Endodermal cell (in vitro differentiated cells): ENCODE measurements at regions not wholly inside any gene's neighbourhood (a gene's known extent, or its start where the extent isn't known, plus 50 kb on each side); places are given as distances from the start of the nearest gene placed in this dataset.
"Not testable (repeated sequence)": the region's sequence is repeated elsewhere in the genome, so short reads cannot be mapped to it uniquely, and the experiment has no call there.

Experiments
- DNase-seq: peaks from one replicate; pipeline ENCODE4 v3.0.0-alpha.2; 2017
- H3K27ac ChIP-seq: 2 replicates; pipeline ENCODE4 v1.5.1; 2013; ENCODE audit warnings: mild to moderate bottlenecking, low read depth, low read length, moderate library complexity
- H3K27me3 ChIP-seq: 2 replicates; pipeline ENCODE4 v1.6.1; 2013; ENCODE audit warnings: mild to moderate bottlenecking, low read length, moderate library complexity; ENCODE audit not compliant: insufficient read depth, control insufficient read depth, poor library complexity, severe bottlenecking
- H3K36me3 ChIP-seq: 2 replicates; pipeline ENCODE4 v1.7.0; 2013; ENCODE audit warnings: mild to moderate bottlenecking, low read length, moderate library complexity; ENCODE audit not compliant: control insufficient read depth, insufficient read depth
- H3K4me1 ChIP-seq: one replicate; pipeline ENCODE4 v1.7.0; 2013; ENCODE audit warnings: low read length; ENCODE audit not compliant: control insufficient read depth, insufficient read depth
- H3K4me3 ChIP-seq: 2 replicates; pipeline ENCODE4 v1.5.1; 2013; ENCODE audit warnings: mild to moderate bottlenecking, low read length, moderate library complexity
- H3K9ac ChIP-seq: 2 replicates; pipeline ENCODE4 v1.6.1; 2013; ENCODE audit warnings: mild to moderate bottlenecking, low read length, moderate library complexity; ENCODE audit not compliant: poor library complexity, severe bottlenecking; ENCODE audit errors: extremely low read depth
- H3K9me3 ChIP-seq: 2 replicates; pipeline ENCODE4 v1.6.1; 2013; ENCODE audit warnings: mild to moderate bottlenecking, low read length, moderate library complexity; ENCODE audit not compliant: control insufficient read depth
- H3K27ac Mint-ChIP-seq: 2 replicates; pipeline ENCODE4 v1.8.0; 2020; ENCODE audit warnings: mixed read lengths
- H3K27me3 Mint-ChIP-seq: 2 replicates; pipeline ENCODE4 v1.8.0; 2021; ENCODE audit warnings: mild to moderate bottlenecking, mixed read lengths; ENCODE audit not compliant: insufficient read depth
- H3K36me3 Mint-ChIP-seq: 2 replicates; pipeline ENCODE4 v1.8.0; 2020; ENCODE audit warnings: low read depth, mixed read lengths
- H3K4me1 Mint-ChIP-seq: 2 replicates; pipeline ENCODE4 v1.8.0; 2020; ENCODE audit warnings: mixed read lengths
- H3K4me3 Mint-ChIP-seq: 2 replicates; pipeline ENCODE4 v1.8.0; 2020; ENCODE audit warnings: mild to moderate bottlenecking, moderate library complexity, mixed read lengths
- H3K9me3 Mint-ChIP-seq: 2 replicates; pipeline ENCODE4 v1.8.0; 2020; ENCODE audit warnings: mild to moderate bottlenecking, mixed read lengths
- WGBS, 2 experiments: methylation state at CpG; one replicate each; pipeline versions ENCODE4 v1.1.5 to v1.1.7; 2013; ENCODE audit warnings: missing lambda C conversion rate in 2 of 2, mixed read lengths in 1 of 2; ENCODE audit not compliant: insufficient coverage in 1 of 2, insufficient read length in 1 of 2; 5-methylcytosine and 5-hydroxymethylcytosine counted together
- TF ChIP-seq, protein P1 (sequence below): fragments of 200-600 bp; sonication (generic); conservative IDR thresholded peaks from 2 replicates; pipeline ENCODE4 v1.5.0; 2021; ENCODE audit warnings: antibody characterized with exemption, mild to moderate bottlenecking

DNA sequence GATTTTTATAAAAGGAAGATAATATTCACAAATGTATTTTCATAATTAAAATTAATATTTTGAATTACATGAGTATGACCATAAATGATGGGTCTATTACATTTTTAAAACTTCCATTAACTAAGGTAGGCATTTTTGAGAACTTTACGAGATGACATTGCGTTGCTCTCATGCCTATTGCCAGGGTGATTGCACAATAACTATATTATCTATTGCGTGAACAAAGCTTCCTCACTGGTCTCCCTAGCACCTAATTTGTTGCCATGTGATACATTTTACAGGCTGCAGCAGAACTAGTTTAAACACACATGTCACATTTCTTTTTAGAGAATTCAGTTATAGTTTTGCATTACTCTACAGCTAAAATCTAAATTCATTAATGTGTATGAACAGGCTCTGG lies 289.7 kb upstream of the GRID2 start:
- Histone ChIP-seq H3K4me1 (no peaks in the 10 kb centered on the region), H3K9ac (no peak overlapping the region), H3K27ac (no peak overlapping the region), H3K36me3 (no peaks in the 10 kb centered on the region), H3K9me3 (peaks cover 16% of the 10 kb centered on the region), H3K27me3 (no peaks in the 10 kb centered on the region), H3K4me3 (peak overlapping the region; percentile 36)
- Mint-ChIP-seq H3K27ac (no peak overlapping the region), H3K36me3 (peaks cover 6% of the 10 kb centered on the region), H3K9me3 (peaks cover 15% of the 10 kb centered on the region), H3K4me1 (peaks cover 25% of the 10 kb centered on the region), H3K27me3 (peaks cover 69% of the 10 kb centered on the region), H3K4me3 (no peak overlapping the region)
- TF ChIP-seq, protein P1, sequence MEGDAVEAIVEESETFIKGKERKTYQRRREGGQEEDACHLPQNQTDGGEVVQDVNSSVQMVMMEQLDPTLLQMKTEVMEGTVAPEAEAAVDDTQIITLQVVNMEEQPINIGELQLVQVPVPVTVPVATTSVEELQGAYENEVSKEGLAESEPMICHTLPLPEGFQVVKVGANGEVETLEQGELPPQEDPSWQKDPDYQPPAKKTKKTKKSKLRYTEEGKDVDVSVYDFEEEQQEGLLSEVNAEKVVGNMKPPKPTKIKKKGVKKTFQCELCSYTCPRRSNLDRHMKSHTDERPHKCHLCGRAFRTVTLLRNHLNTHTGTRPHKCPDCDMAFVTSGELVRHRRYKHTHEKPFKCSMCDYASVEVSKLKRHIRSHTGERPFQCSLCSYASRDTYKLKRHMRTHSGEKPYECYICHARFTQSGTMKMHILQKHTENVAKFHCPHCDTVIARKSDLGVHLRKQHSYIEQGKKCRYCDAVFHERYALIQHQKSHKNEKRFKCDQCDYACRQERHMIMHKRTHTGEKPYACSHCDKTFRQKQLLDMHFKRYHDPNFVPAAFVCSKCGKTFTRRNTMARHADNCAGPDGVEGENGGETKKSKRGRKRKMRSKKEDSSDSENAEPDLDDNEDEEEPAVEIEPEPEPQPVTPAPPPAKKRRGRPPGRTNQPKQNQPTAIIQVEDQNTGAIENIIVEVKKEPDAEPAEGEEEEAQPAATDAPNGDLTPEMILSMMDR: no peak
- DNase-seq: no peak
- WGBS, 2 experiments: 76 to 94% methylated on average over 2 to 3 of the region's 3 CpGs

DNA sequence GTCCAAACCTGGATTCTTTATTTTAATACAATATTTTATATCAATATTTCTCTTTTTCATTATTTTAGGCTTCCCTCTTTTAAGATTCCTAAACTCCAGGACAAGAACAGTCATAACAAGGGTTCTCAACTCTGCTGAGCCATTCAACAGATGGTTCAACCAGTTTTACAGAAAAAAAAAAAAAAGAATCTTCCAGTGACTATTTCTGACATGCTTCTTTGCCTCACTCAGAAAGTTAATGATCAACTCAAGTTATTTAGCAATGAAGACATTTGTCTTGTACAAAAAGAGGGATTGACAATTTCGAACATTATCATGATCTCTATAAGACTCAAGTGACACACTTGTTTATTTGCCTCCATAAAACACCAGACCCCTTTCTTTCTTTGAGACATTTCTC lies 282.6 kb upstream of the GRID2 start:
- H3K4me1 Mint-ChIP-seq: peaks cover 16% of the 10 kb centered on the region
- WGBS, 2 experiments: 85% methylated on average over 1 of the region's 1 CpG; no CpG with 5 or more reads in 1 of the 2 experiments
- H3K27me3 Mint-ChIP-seq: peaks cover 32% of the 10 kb centered on the region
- H3K9me3 Mint-ChIP-seq: peaks cover 47% of the 10 kb centered on the region
- Histone ChIP-seq H3K4me3 (peak overlapping the region; percentile 30), H3K9ac (no peak overlapping the region), H3K9me3 (peaks cover 52% of the 10 kb centered on the region), H3K36me3 (no peaks in the 10 kb centered on the region), H3K4me1 (peaks cover 3% of the 10 kb centered on the region), H3K27ac (no peak overlapping the region), H3K27me3 (no peaks in the 10 kb centered on the region)
- no peak for DNase-seq
- H3K4me3 Mint-ChIP-seq: no peak overlapping the region
- H3K27ac Mint-ChIP-seq: no peak overlapping the region
- TF ChIP-seq, protein P1: no peak
- H3K36me3 Mint-ChIP-seq: peaks cover 32% of the 10 kb centered on the region

DNA sequence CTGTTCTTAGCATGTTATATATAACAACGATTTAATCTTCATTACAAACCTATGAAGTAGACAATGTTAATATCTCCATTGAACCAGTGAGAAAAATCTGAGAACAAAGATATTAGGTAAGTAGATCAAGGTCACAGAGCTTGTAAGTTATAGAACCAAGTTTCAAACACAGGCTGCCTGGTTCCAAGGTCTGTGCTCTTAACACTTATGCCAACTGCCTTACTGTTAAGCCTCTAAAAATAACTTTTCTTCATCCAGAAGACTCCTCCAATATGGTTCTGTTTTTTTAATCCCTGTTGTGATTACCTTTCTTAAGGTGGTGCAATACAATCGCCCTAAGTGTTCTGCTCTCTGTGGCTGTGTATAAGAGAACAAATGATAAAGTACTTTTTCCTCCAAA lies 282.0 kb upstream of the GRID2 start:
- WGBS, 2 experiments: 88% methylated on average over 1 of the region's 2 CpGs; no CpG with 5 or more reads in 1 of the 2 experiments
- H3K4me1 Mint-ChIP-seq: peaks cover 16% of the 10 kb centered on the region
- Histone ChIP-seq H3K9me3 (peaks cover 52% of the 10 kb centered on the region), H3K9ac (no peak overlapping the region), H3K27me3 (no peaks in the 10 kb centered on the region), H3K4me3 (no peak overlapping the region), H3K4me1 (peaks cover 3% of the 10 kb centered on the region), H3K27ac (no peak overlapping the region), H3K36me3 (no peaks in the 10 kb centered on the region)
- H3K36me3 Mint-ChIP-seq: peaks cover 32% of the 10 kb centered on the region
- DNase-seq: no peak
- no peak overlapping the region for H3K4me3 Mint-ChIP-seq
- TF ChIP-seq, protein P1: no peak
- peaks cover 30% of the 10 kb centered on the region for H3K27me3 Mint-ChIP-seq
- no peak overlapping the region for H3K27ac Mint-ChIP-seq
- peaks cover 49% of the 10 kb centered on the region for H3K9me3 Mint-ChIP-seq

DNA sequence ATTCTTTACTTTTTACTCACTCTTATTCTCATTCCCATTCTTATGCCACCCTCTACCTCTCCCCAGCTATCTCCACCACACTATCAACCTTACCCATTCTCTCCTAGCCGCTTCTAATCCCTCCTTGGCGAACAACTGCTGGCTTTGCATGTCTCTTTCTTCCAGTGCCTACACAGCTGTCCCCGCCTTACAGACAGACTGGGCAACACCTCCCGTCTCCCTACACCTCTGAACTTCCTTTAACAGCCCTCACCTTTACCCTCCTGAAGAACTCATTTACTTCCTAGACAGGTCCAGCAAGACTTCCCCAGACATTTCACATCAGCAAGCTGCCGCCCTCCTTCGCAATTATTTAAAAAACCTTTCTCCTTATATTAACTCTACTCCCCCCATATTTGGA lies 274.9 kb upstream of the GRID2 start:
- not testable (repeated sequence) for H3K36me3 ChIP-seq, H3K27ac Mint-ChIP-seq, DNase-seq, H3K4me3 Mint-ChIP-seq, H3K27ac ChIP-seq, H3K4me3 ChIP-seq, H3K27me3 Mint-ChIP-seq, H3K4me1 ChIP-seq, H3K27me3 ChIP-seq, H3K9ac ChIP-seq
- Mint-ChIP-seq H3K36me3 (peaks cover 22% of the 10 kb centered on the region), H3K4me1 (peaks cover 16% of the 10 kb centered on the region), H3K9me3 (peaks cover 24% of the 10 kb centered on the region)
- 89 to 90% methylated on average over 6 of the region's 6 CpGs for WGBS, 2 experiments
- peaks cover 35% of the 10 kb centered on the region for H3K9me3 ChIP-seq
